ENCODE measurements at regions not wholly inside any gene's neighbourhood (a gene's known extent, or its start where the extent isn't known, plus 50 kb on each side); places are given as distances from the start of the nearest gene placed in this dataset.

- POLR2A ChIA-PET (ENCODE audit: low non-redundant PET) = no interaction called here
- intact Hi-C loops (cut with micrococcal nuclease; ENCODE audit: unreplicated experiment) = no loop called here
- no peaks in the 10 kb centered on the region for H3K4me1 ChIP-seq (ENCODE audit: insufficient read depth, low read length, poor library complexity, severe bottlenecking)
- CTCF ChIA-PET = no interaction called here
- H3K4me3 ChIP-seq (ENCODE audit: low read depth, low read length, poor library complexity, severe bottlenecking) = no peak overlapping the region
- H3K36me3 ChIP-seq (ENCODE audit: insufficient read depth, low read length, poor library complexity, severe bottlenecking) = no peaks in the 10 kb centered on the region
- no peaks in the 10 kb centered on the region for H3K9me3 ChIP-seq (ENCODE audit: low read depth, low read length, poor library complexity, severe bottlenecking)
- TF ChIP-seq EZH2 (IDR thresholded peaks at IDR 0.05; ENCODE audit: borderline replicate concordance, low read depth, low read length, poor library complexity, severe bottlenecking) = no peak
- BruUV-seq (replicated peaks) = no TSS peak
- peaks cover 16% of the 10 kb centered on the region for H3K27me3 ChIP-seq (replicated peaks; ENCODE audit: insufficient read depth, low read depth, low read length, poor library complexity)
- no peak for DNase-seq (ENCODE audit: low spot score)
- no peak overlapping the region for H3K27ac ChIP-seq (ENCODE audit: low read depth, low read length, poor library complexity, severe bottlenecking)
These were observed 97.1 kb upstream of the MAGI3 start for GRCh38 chr1:113293256-113293626.

- Histone ChIP-seq H3K4me1 (ENCODE audit: insufficient read depth, low read length, poor library complexity, severe bottlenecking) (no peaks in the 10 kb centered on the region), H3K27me3 (replicated peaks; ENCODE audit: insufficient read depth, low read depth, low read length, poor library complexity) (peaks cover 10% of the 10 kb centered on the region), H3K9me3 (ENCODE audit: low read depth, low read length, poor library complexity, severe bottlenecking) (no peaks in the 10 kb centered on the region), H3K4me3 (ENCODE audit: low read depth, low read length, poor library complexity, severe bottlenecking) (no peak overlapping the region), H3K27ac (ENCODE audit: low read depth, low read length, poor library complexity, severe bottlenecking) (no peak overlapping the region), H3K36me3 (ENCODE audit: insufficient read depth, low read length, poor library complexity, severe bottlenecking) (no peaks in the 10 kb centered on the region)
- CTCF ChIA-PET = no interaction called here
- no TSS peak for BruUV-seq (replicated peaks)
- TF ChIP-seq EZH2 (IDR thresholded peaks at IDR 0.05; ENCODE audit: borderline replicate concordance, low read depth, low read length, poor library complexity, severe bottlenecking) = no peak
- TF ChIP-seq CTCF (conservative IDR thresholded peaks at IDR 0.05; ENCODE audit: low read depth, low read length) = no peak
- POLR2A ChIA-PET (ENCODE audit: low non-redundant PET) = no interaction called here
- intact Hi-C loops (cut with micrococcal nuclease; ENCODE audit: unreplicated experiment) = no loop called here
- no peak for DNase-seq (ENCODE audit: low spot score)
These were observed 92.6 kb upstream of the MAGI3 start for GRCh38 chr1:113297749-113298148.

DNA sequence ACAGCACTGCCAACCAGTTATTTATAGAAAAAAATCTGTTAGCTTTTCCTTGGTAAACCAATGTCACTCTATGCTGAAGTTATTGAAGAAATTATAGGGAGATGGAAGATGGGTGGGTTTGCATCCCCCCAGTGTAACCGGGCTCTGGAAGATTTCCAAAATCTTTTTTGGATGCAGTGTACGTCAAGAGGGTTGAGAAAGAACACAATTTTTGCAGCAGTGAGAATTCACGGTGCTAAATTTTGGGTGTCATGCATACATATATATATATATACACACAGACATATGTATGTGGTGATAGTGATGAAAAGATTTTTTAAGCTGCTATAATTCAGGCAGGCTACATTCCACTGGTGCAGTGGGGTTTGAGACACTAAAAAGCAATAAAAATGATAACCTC lies 91.4 kb upstream of the MAGI3 start:
- H3K27me3 ChIP-seq (replicated peaks; ENCODE audit: insufficient read depth, low read depth, low read length, poor library complexity) = peaks cover 10% of the 10 kb centered on the region
- H3K4me3 ChIP-seq (ENCODE audit: low read depth, low read length, poor library complexity, severe bottlenecking) = no peak overlapping the region
- CTCF ChIA-PET = no interaction called here
- no peaks in the 10 kb centered on the region for H3K9me3 ChIP-seq (ENCODE audit: low read depth, low read length, poor library complexity, severe bottlenecking)
- no TSS peak for BruUV-seq (replicated peaks)
- H3K4me1 ChIP-seq (ENCODE audit: insufficient read depth, low read length, poor library complexity, severe bottlenecking) = no peaks in the 10 kb centered on the region
- POLR2A ChIA-PET (ENCODE audit: low non-redundant PET) = no interaction called here
- H3K27ac ChIP-seq (ENCODE audit: low read depth, low read length, poor library complexity, severe bottlenecking) = no peak overlapping the region
- no peak for DNase-seq (ENCODE audit: low spot score)
- intact Hi-C loops (cut with micrococcal nuclease; ENCODE audit: unreplicated experiment) = no loop called here
- H3K36me3 ChIP-seq (ENCODE audit: insufficient read depth, low read length, poor library complexity, severe bottlenecking) = no peaks in the 10 kb centered on the region
- TF ChIP-seq CTCF (conservative IDR thresholded peaks at IDR 0.05; ENCODE audit: low read depth, low read length) (no peak), EZH2 (IDR thresholded peaks at IDR 0.05; ENCODE audit: borderline replicate concordance, low read depth, low read length, poor library complexity, severe bottlenecking) (no peak)

DNA sequence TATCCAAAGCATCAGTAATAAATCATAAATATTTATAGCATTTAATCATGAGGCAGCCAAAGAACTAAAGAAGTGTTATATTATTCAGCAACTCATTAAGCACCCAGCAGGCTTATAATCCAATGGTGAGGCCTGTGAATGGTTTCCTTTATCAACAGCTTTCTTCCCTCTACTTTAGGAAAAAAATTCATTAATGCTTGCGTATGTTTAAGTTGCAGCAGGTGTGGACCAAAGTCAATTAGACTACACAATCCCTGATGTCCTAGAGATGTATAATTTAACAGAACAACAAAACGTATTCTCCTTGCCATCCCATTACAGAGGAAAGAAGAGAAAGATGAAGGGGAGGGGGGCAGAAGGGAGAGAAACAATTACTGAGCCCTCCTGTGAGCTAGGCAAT lies 87.7 kb upstream of the MAGI3 start:
- intact Hi-C loops (cut with micrococcal nuclease; ENCODE audit: unreplicated experiment) = no loop called here
- H3K27ac ChIP-seq (ENCODE audit: low read depth, low read length, poor library complexity, severe bottlenecking) = no peak overlapping the region
- CTCF ChIA-PET = no interaction called here
- peaks cover 3% of the 10 kb centered on the region for H3K27me3 ChIP-seq (replicated peaks; ENCODE audit: insufficient read depth, low read depth, low read length, poor library complexity)
- no peaks in the 10 kb centered on the region for H3K36me3 ChIP-seq (ENCODE audit: insufficient read depth, low read length, poor library complexity, severe bottlenecking)
- no peak for DNase-seq (ENCODE audit: low spot score)
- no TSS peak for BruUV-seq (replicated peaks)
- no peaks in the 10 kb centered on the region for H3K9me3 ChIP-seq (ENCODE audit: low read depth, low read length, poor library complexity, severe bottlenecking)
- TF ChIP-seq EZH2 (IDR thresholded peaks at IDR 0.05; ENCODE audit: borderline replicate concordance, low read depth, low read length, poor library complexity, severe bottlenecking) = no peak
- TF ChIP-seq CTCF (conservative IDR thresholded peaks at IDR 0.05; ENCODE audit: low read depth, low read length) = no peak
- POLR2A ChIA-PET (ENCODE audit: low non-redundant PET) = no interaction called here
- H3K4me1 ChIP-seq (ENCODE audit: insufficient read depth, low read length, poor library complexity, severe bottlenecking) = no peaks in the 10 kb centered on the region
- no peak overlapping the region for H3K4me3 ChIP-seq (ENCODE audit: low read depth, low read length, poor library complexity, severe bottlenecking)
